H1 (cell line): ENCODE measurements at regions not wholly inside any gene's neighbourhood (a gene's known extent, or its start where the extent isn't known, plus 50 kb on each side); places are given as distances from the start of the nearest gene placed in this dataset.
A peak's percentile ranks its signal among the peaks of the same experiment; 100 is the strongest.

Experiments
- CTCF ChIA-PET: fragments of 300-600 bp; sonication (Branson Sonifier 250); formaldehyde crosslinking; loops from one replicate; lab custom pipeline; 2021; ENCODE audit not compliant: partially characterized antibody; lab: Charles Lee
- POLR2A ChIA-PET: fragments of 300-600 bp; sonication (Branson Sonifier 250); formaldehyde crosslinking; loops from one replicate; lab custom pipeline; 2021; ENCODE audit warnings: inconsistent platforms; ENCODE audit not compliant: partially characterized antibody; lab: Charles Lee
- DNase-seq, 2 experiments: peaks; one replicate each; pipeline versions ENCODE4 v3.0.0 to v3.0.0-alpha.2; 2010 to 2022; ENCODE audit warnings: low spot score in 2 of 2, low read depth in 1 of 2, mixed read lengths in 1 of 2
- FAIRE-seq: peaks from 2 replicates; lab custom pipeline; 2011; peaks lifted over from hg19 to GRCh38; lab: Jason Lieb, UNC
- H2AFZ ChIP-seq: 2 replicates; pipeline ENCODE4 v1.8.1; 2012; ENCODE audit warnings: low read length, inconsistent platforms
- H2AK5ac ChIP-seq: 2 replicates; pipeline ENCODE4 v1.6.1; 2013; ENCODE audit warnings: low read depth, low read length
- H2BK120ac ChIP-seq: replicated peaks from 2 replicates; pipeline ENCODE3; 2013; ENCODE audit warnings: low read depth, low read length, inconsistent platforms
- H2BK12ac ChIP-seq: 2 replicates; pipeline ENCODE4 v1.6.1; 2013; ENCODE audit warnings: low read depth, low read length
- H2BK15ac ChIP-seq: 2 replicates; pipeline ENCODE4 v1.6.1; 2013; ENCODE audit warnings: low read length
- H2BK20ac ChIP-seq: 2 replicates; pipeline ENCODE4 v1.6.1; 2013; ENCODE audit warnings: low read length
- H2BK5ac ChIP-seq: 2 replicates; pipeline ENCODE4 v1.6.1; 2013; ENCODE audit warnings: low read depth, low read length
- H3K14ac ChIP-seq: 2 replicates; pipeline ENCODE4 v1.6.1; 2013; ENCODE audit warnings: inconsistent platforms; ENCODE audit not compliant: insufficient read length
- H3K18ac ChIP-seq: 2 replicates; pipeline ENCODE4 v1.6.1; 2013; ENCODE audit warnings: low read length; ENCODE audit errors: extremely low read depth
- H3K23ac ChIP-seq: 2 replicates; pipeline ENCODE4 v1.6.1; 2013; ENCODE audit warnings: inconsistent platforms; ENCODE audit not compliant: insufficient read length
- H3K23me2 ChIP-seq: 2 replicates; pipeline ENCODE4 v1.6.1; 2013; ENCODE audit warnings: low read depth, low read length
- H3K27ac ChIP-seq: 2 replicates; pipeline ENCODE4 v1.6.1; 2011; ENCODE audit warnings: low read depth, low read length, inconsistent platforms
- H3K27me3 ChIP-seq, 4 experiments: replicated peaks in 1 of 4; 1 replicate in 1 of 4; 2 replicates in 3 of 4; pipeline versions ENCODE4 v1.6.1 to v1.8.1; 2011 to 2013; ENCODE audit warnings: low read length in 3 of 4, mild to moderate bottlenecking in 3 of 4, inconsistent platforms in 2 of 4, mixed read lengths in 2 of 4, moderate library complexity in 1 of 4; ENCODE audit not compliant: control insufficient read depth in 3 of 4, insufficient read depth in 3 of 4; ENCODE audit errors: extremely low read depth in 1 of 4
- H3K36me3 ChIP-seq, 4 experiments: 2 replicates each; pipeline versions ENCODE4 v1.6.1 to v1.8.1; 2011 to 2013; ENCODE audit warnings: mild to moderate bottlenecking in 4 of 4, low read length in 3 of 4, moderate library complexity in 2 of 4, control low read depth in 1 of 4, inconsistent platforms in 1 of 4; ENCODE audit not compliant: insufficient read depth in 4 of 4, control insufficient read depth in 2 of 4
- H3K4ac ChIP-seq: replicated peaks from 2 replicates; pipeline ENCODE3; 2013; ENCODE audit warnings: low read length, low read depth, mixed read lengths, inconsistent platforms; ENCODE audit not compliant: insufficient read length
- H3K4me1 ChIP-seq, 4 experiments: replicated peaks in 1 of 4; 1 replicate in 1 of 4; 2 replicates in 3 of 4; pipeline versions ENCODE4 v1.6.1 to v1.8.1; 2011 to 2013; ENCODE audit warnings: low read length in 3 of 4, inconsistent platforms in 2 of 4, mixed read lengths in 1 of 4; ENCODE audit not compliant: insufficient read depth in 4 of 4, control insufficient read depth in 3 of 4
- H3K4me2 ChIP-seq, 2 experiments: 2 replicates each; pipeline versions ENCODE4 v1.6.1 to v1.8.1; 2011 to 2013; ENCODE audit warnings: low read depth in 2 of 2, low read length in 2 of 2, control low read depth in 1 of 2, inconsistent platforms in 1 of 2, mild to moderate bottlenecking in 1 of 2; ENCODE audit not compliant: insufficient read depth in 1 of 2
- H3K4me3 ChIP-seq, 4 experiments: fragments of 200-600, 300-600 bp in 1 of 4; sonication (generic), shearing (Covaris generic), sonication (Bioruptor Twin) in 1 of 4; 2 replicates each; pipeline versions ENCODE4 v1.5.1 to v1.8.1; 2011 to 2016; ENCODE audit warnings: low read length in 4 of 4, low read depth in 3 of 4, control low read depth in 2 of 4, inconsistent platforms in 2 of 4, mild to moderate bottlenecking in 2 of 4, mixed read lengths in 1 of 4, moderate library complexity in 1 of 4; ENCODE audit not compliant: insufficient read depth in 2 of 4; ENCODE audit errors: extremely low read depth in 1 of 4
- H3K56ac ChIP-seq: replicated peaks from 2 replicates; pipeline ENCODE3; 2013; ENCODE audit warnings: low read depth, mild to moderate bottlenecking, mixed read lengths, low read length, inconsistent platforms; ENCODE audit not compliant: insufficient read length
- H3K79me1 ChIP-seq: 2 replicates; pipeline ENCODE4 v1.6.1; 2013; ENCODE audit warnings: low read depth, low read length, control low read depth
- H3K79me2 ChIP-seq, 2 experiments: 2 replicates each; pipeline versions ENCODE4 v1.6.1 to v1.8.1; 2012 to 2013; ENCODE audit warnings: low read length in 2 of 2, mild to moderate bottlenecking in 2 of 2, inconsistent platforms in 1 of 2; ENCODE audit not compliant: insufficient read depth in 2 of 2, control insufficient read depth in 1 of 2
- H3K9ac ChIP-seq, 4 experiments: replicated peaks in 1 of 4; 1 replicate in 1 of 4; 2 replicates in 3 of 4; pipeline versions ENCODE4 v1.6.1 to v1.8.1; 2011 to 2013; ENCODE audit warnings: low read depth in 3 of 4, low read length in 3 of 4, control low read depth in 2 of 4, mild to moderate bottlenecking in 2 of 4, moderate library complexity in 2 of 4, inconsistent platforms in 1 of 4; ENCODE audit errors: extremely low read depth in 1 of 4
- H3K9me3 ChIP-seq, 2 experiments: 2 replicates each; pipeline versions ENCODE4 v1.6.1 to v1.8.1; 2012 to 2013; ENCODE audit warnings: mild to moderate bottlenecking in 2 of 2, moderate library complexity in 2 of 2, control low read depth in 1 of 2, inconsistent platforms in 1 of 2, low read depth in 1 of 2, low read length in 1 of 2, mixed read lengths in 1 of 2; ENCODE audit not compliant: insufficient read depth in 2 of 2
- H4K20me1 ChIP-seq, 2 experiments: replicated peaks in 1 of 2; 2 replicates each; pipeline versions ENCODE3 to v1.8.1; 2011 to 2013; ENCODE audit warnings: inconsistent platforms in 2 of 2, low read length in 2 of 2, mild to moderate bottlenecking in 1 of 2; ENCODE audit not compliant: insufficient read depth in 2 of 2, control insufficient read depth in 1 of 2
- H4K5ac ChIP-seq: 2 replicates; pipeline ENCODE4 v1.6.1; 2013; ENCODE audit warnings: low read length, low read depth, mixed read lengths, inconsistent platforms; ENCODE audit not compliant: insufficient read length
- H4K8ac ChIP-seq: 2 replicates; pipeline ENCODE4 v1.8.0; 2013; ENCODE audit warnings: mild to moderate bottlenecking, moderate library complexity, low read length, inconsistent platforms; ENCODE audit not compliant: insufficient read depth; ENCODE audit errors: extremely low read depth
- H4K91ac ChIP-seq: replicated peaks from 2 replicates; pipeline ENCODE3; 2013; ENCODE audit warnings: low read length, mixed read lengths, inconsistent platforms; ENCODE audit not compliant: insufficient read length
- CEBPB ChIP-seq: IDR thresholded peaks from 2 replicates; pipeline ENCODE4 v1.6.1; 2012; ENCODE audit warnings: low read depth, low read length
- TEAD4 ChIP-seq: IDR thresholded peaks from 2 replicates; pipeline ENCODE4 v1.6.1; 2012; ENCODE audit warnings: low read depth, low read length, inconsistent platforms, mixed read lengths
- WGBS, 2 experiments: shearing (Covaris generic) in 1 of 2; methylation state at CpG; one replicate each; pipeline versions ENCODE4 v1.1.6 to v1.1.7; 2013 to 2015; ENCODE audit warnings: low lambda C conversion rate in 2 of 2, mixed read lengths in 2 of 2, inconsistent platforms in 1 of 2, low coverage in 1 of 2, missing lambda C conversion rate in 1 of 2; ENCODE audit not compliant: insufficient replicate concordance in 2 of 2, insufficient coverage in 1 of 2, insufficient read length in 1 of 2; ENCODE audit errors: extremely low coverage in 1 of 2, missing lambda C conversion rate in 1 of 2; 5-methylcytosine and 5-hydroxymethylcytosine counted together

DNA sequence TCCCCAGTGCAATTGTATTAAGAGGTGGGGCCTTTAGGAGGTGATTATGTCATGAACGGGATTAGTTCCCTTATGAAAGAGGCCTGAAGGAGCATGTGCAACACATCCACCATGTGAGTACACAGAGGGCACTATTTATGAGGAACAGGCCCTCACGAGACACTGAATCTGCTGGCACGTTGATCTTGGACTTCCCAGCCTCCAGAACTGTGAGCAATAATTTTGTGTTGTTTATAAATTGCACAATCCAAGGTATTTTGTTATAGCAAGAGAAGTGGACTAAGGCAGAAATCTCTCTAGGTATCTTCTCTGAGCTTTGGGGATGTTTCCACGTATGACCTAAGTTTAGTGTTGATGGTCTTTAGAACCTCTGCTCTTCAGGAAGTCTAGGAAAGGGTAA, 149.3 kb upstream of the CBLB start:
- Histone ChIP-seq H2BK120ac (no peak overlapping the region), H4K8ac (no peak overlapping the region), H2BK5ac (no peak overlapping the region), H3K9me3 (no peaks in the 10 kb centered on the region), H3K79me2 (no peaks in the 10 kb centered on the region), H3K4ac (no peak overlapping the region), H2BK20ac (no peak overlapping the region), H3K27me3 (no peaks in the 10 kb centered on the region), H3K56ac (no peak overlapping the region), H3K36me3 (no peaks in the 10 kb centered on the region), H3K18ac (no peak overlapping the region), H4K5ac (no peak overlapping the region), H3K14ac (no peak overlapping the region), H3K27ac (no peak overlapping the region), H4K20me1 (no peaks in the 10 kb centered on the region), H3K79me1 (no peaks in the 10 kb centered on the region), H4K91ac (no peak overlapping the region), H2BK15ac (no peak overlapping the region), H3K4me2 (no peak overlapping the region), H2AFZ (no peak overlapping the region), H3K23ac (no peak overlapping the region), H2AK5ac (no peak overlapping the region), H3K4me3 (no peak overlapping the region), H3K4me1 (no peaks in the 10 kb centered on the region), H3K23me2 (no peaks in the 10 kb centered on the region), H2BK12ac (no peak overlapping the region), H3K9ac (no peak overlapping the region)
- FAIRE-seq = no peak
- no peak for TF ChIP-seq TEAD4
- peak; percentile 89 for TF ChIP-seq CEBPB
- ChIA-PET POLR2A (no interaction called here), CTCF (interaction anchor here (0.7 kb wide), 2 partner anchors 9 to 13 kb away, joined by 3 read pairs; no protein-coding TSS in a partner anchor)
- WGBS, 2 experiments = 92% methylated on average over 4 of the region's 4 CpGs; no CpG with 5 or more reads in 1 of the 2 experiments
- DNase-seq = no peak
